Calu3 (cell line): ENCODE measurements at regions not wholly inside any gene's neighbourhood (a gene's known extent, or its start where the extent isn't known, plus 50 kb on each side); places are given as distances from the start of the nearest gene placed in this dataset.
A peak's percentile ranks its signal among the peaks of the same experiment; 100 is the strongest.

Source experiments
- BruUV-seq: library from RNA; stranded (reverse); fragments of 400-500 nt; replicated peaks from 2 replicates; lab custom pipeline; 2021; lab: Mats Ljungman, UMichigan
- CTCF ChIA-PET: fragments of 300-600 bp; sonication (Branson Sonifier 250); formaldehyde crosslinking; loops from one replicate; lab custom pipeline; 2022; ENCODE audit warnings: antibody characterized with exemption; lab: Charles Lee
- DNase-seq: peaks from one replicate; pipeline ENCODE4 v3.0.0; 2022
- H3K27ac Mint-ChIP-seq: one replicate; pipeline ENCODE4 v1.8.0; 2022; ENCODE audit warnings: mixed read lengths; ENCODE audit not compliant: unreplicated experiment
- H3K27me3 Mint-ChIP-seq: one replicate; pipeline ENCODE4 v1.8.0; 2022; ENCODE audit warnings: mixed read lengths; ENCODE audit not compliant: unreplicated experiment
- H3K36me3 Mint-ChIP-seq: one replicate; pipeline ENCODE4 v1.8.0; 2022; ENCODE audit warnings: mild to moderate bottlenecking, moderate library complexity, mixed read lengths; ENCODE audit not compliant: insufficient read depth, unreplicated experiment
- H3K4me1 Mint-ChIP-seq: one replicate; pipeline ENCODE4 v1.8.0; 2022; ENCODE audit warnings: mild to moderate bottlenecking, low read depth, mixed read lengths; ENCODE audit not compliant: unreplicated experiment
- H3K4me3 Mint-ChIP-seq: one replicate; pipeline ENCODE4 v1.8.0; 2022; ENCODE audit warnings: mild to moderate bottlenecking, low read depth, moderate library complexity, mixed read lengths; ENCODE audit not compliant: unreplicated experiment
- H3K9me3 Mint-ChIP-seq: one replicate; pipeline ENCODE4 v1.8.0; 2022; ENCODE audit warnings: low read depth, mixed read lengths; ENCODE audit not compliant: unreplicated experiment
- CTCF ChIP-seq: fragments of 200-600 bp; IDR thresholded peaks from one replicate; pipeline ENCODE4 v1.8.0; 2022; ENCODE audit warnings: antibody characterized with exemption; ENCODE audit not compliant: unreplicated experiment
- intact Hi-C: fragments of 100-400 bp; cut with micrococcal nuclease; formaldehyde crosslinking; loops from one replicate; pipeline ENCODE4 v1.10.0; 2022; ENCODE audit not compliant: unreplicated experiment

DNA sequence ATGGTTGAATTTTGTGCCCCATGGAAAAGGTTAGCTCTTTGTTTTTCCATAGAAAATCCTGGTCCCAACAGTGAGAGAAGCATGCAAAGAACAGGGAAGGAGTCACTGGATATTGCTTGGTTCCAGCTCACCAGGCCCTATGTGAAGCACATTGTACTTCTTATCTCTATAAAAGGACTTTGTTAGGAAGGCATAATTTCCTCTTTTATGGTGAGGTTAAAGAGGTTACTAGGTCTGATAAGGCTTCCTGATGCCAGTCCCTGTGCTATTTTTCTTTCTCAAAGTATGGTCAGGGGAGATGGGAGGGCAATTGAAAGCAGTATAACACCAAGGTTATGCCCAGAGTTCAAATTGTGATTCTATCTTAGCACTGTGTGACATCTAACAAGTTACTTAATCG, 162.6 kb downstream of the KIF18A start:
- H3K9me3 Mint-ChIP-seq, result no peaks in the 10 kb centered on the region
- no peaks in the 10 kb centered on the region for H3K36me3 Mint-ChIP-seq
- intact Hi-C loops, result no loop called here
- no peak for DNase-seq
- no peaks in the 10 kb centered on the region for H3K4me1 Mint-ChIP-seq
- TF ChIP-seq CTCF, result no peak
- BruUV-seq, result no TSS peak
- CTCF ChIA-PET, result no interaction called here
- H3K27me3 Mint-ChIP-seq, result no peaks in the 10 kb centered on the region
- no peak overlapping the region for H3K27ac Mint-ChIP-seq
- H3K4me3 Mint-ChIP-seq, result no peak overlapping the region

DNA sequence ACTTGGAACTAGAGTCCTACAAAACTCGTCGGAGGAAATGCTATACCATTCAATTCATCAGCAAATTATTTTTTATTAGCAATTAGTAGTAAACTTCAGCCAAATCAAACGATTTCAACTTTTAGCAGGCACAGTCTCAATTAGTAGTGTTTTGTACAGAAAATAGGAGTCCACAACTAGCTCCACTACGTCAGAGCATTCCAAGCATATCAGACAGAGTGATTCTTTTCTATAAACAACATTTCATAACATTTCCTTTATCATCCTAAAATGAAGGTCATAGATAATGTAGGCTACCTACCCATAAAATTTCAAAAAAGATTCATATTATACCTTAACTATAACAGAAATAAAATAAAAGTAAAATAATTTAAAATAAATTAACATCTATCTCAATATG, 169.9 kb downstream of the KIF18A start:
- no peak for DNase-seq
- Mint-ChIP-seq H3K4me3 (no peak overlapping the region), H3K4me1 (peaks cover 14% of the 10 kb centered on the region), H3K27ac (no peak overlapping the region), H3K9me3 (peaks cover 2% of the 10 kb centered on the region), H3K36me3 (peaks cover 9% of the 10 kb centered on the region), H3K27me3 (no peaks in the 10 kb centered on the region)
- no TSS peak for BruUV-seq
- no peak for TF ChIP-seq CTCF
- CTCF ChIA-PET, result no interaction called here
- intact Hi-C loops, result no loop called here

DNA sequence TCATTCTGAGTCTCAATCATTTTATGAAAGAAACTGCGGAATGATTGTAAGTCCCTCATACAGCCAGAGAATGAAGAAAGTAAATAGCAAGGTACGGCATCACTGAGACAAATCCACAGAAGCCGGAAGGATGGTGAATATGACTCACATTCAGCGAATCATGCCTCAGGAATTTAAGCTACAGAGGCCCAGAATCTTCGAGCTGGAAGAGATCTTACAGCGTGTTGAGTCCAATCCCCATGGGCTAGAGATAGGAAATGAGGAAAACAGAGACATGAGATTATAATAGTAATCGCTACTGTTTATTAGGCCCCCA, 173.2 kb downstream of the KIF18A start:
- BruUV-seq, result no TSS peak
- peaks cover 14% of the 10 kb centered on the region for H3K4me1 Mint-ChIP-seq
- TF ChIP-seq CTCF, result no peak
- DNase-seq, result peak; percentile 53
- H3K27me3 Mint-ChIP-seq, result no peaks in the 10 kb centered on the region
- H3K36me3 Mint-ChIP-seq, result peaks cover 9% of the 10 kb centered on the region
- CTCF ChIA-PET, result interaction anchor here (1.1 to 1.2 kb wide), 2 partner anchors 21 to 236 kb away, joined by 3 to 4 read pairs; no protein-coding TSS in a partner anchor
- H3K9me3 Mint-ChIP-seq, result no peaks in the 10 kb centered on the region
- intact Hi-C loops, result no loop called here
- peak overlapping the region; percentile 78 for H3K27ac Mint-ChIP-seq
- H3K4me3 Mint-ChIP-seq, result peak overlapping the region; percentile 36

DNA sequence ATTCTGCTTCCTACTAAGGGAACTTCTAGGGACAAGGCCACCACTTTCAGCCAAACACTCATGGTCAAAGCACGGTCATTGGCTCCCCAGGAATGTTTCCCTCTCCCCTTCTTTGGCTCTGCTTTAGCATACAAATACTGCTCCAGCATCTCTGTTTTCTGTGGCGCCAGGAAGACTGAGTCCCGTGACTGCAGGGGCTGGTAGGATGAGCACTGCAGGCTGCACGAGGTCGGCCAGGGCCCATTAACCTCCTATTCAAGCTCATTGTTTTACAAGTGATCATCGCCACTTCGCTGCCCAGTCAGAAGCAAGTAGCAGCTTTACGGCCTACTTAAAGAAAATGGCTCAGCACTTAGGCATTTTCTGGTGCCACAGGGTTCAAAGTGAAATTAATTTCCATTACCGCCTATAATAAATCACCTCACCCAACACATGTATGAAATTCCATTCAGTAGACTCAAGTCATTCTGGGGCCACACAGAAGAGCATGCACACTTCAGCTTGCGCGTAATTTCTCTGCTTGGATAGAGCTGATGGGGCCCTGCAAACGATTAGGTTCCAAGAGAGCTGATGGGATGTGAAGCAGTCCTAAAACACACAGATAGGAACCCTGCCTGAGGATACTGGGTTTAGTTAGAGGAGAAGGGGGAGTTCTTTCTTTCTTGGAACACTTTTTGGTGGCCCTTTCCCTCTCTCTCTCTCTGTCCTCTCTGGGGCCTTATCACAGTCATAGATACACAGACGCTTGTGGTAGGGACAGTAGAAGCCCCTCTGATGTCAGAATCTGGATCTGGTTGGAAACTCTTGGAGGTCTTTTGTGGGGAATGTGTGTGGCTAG, 173.7 kb downstream of the KIF18A start:
- no peaks in the 10 kb centered on the region for H3K9me3 Mint-ChIP-seq
- H3K27me3 Mint-ChIP-seq, result no peaks in the 10 kb centered on the region
- no TSS peak for BruUV-seq
- peak overlapping the region; percentile 36 for H3K4me3 Mint-ChIP-seq
- peak overlapping the region; percentile 78 for H3K27ac Mint-ChIP-seq
- peaks cover 14% of the 10 kb centered on the region for H3K4me1 Mint-ChIP-seq
- no peak for TF ChIP-seq CTCF
- H3K36me3 Mint-ChIP-seq, result peaks cover 9% of the 10 kb centered on the region
- CTCF ChIA-PET, result interaction anchor here (1.1 to 1.2 kb wide), 2 partner anchors 20 to 235 kb away, joined by 3 to 4 read pairs; no protein-coding TSS in a partner anchor
- intact Hi-C loops, result no loop called here
- DNase-seq, result peak; percentile 4
